ENCODE measurements at regions not wholly inside any gene's neighbourhood (a gene's known extent, or its start where the extent isn't known, plus 50 kb on each side); places are given as distances from the start of the nearest gene placed in this dataset.

DNA sequence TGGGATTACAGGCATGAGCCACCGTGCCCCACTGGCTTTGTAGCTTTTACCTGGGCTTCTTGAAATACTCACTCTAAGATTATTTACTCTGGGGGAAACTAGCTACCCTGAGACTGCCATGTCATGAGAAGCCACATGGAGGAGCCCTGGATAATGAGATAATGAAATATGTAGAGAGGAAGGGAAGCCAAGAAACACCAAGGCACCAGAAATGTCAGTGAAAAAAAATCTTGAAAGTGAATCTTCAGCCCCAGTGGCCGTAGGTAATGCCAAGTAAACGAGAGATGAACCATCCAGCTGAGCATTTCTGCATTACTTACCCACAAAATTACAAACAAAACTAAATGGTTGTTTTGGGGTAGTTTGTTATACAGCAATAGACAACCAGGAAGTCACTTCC lies 125.6 kb downstream of the APIP start:
- ChIA-PET POLR2A (ENCODE audit: low non-redundant PET) (no interaction called here), CTCF (interaction anchor here (0.6 to 1.1 kb wide), 2 partner anchors 16 to 52 kb away, joined by 3 read pairs; no protein-coding TSS in a partner anchor)
- no peak overlapping the region for H3K27ac ChIP-seq
- TF ChIP-seq, protein P1, sequence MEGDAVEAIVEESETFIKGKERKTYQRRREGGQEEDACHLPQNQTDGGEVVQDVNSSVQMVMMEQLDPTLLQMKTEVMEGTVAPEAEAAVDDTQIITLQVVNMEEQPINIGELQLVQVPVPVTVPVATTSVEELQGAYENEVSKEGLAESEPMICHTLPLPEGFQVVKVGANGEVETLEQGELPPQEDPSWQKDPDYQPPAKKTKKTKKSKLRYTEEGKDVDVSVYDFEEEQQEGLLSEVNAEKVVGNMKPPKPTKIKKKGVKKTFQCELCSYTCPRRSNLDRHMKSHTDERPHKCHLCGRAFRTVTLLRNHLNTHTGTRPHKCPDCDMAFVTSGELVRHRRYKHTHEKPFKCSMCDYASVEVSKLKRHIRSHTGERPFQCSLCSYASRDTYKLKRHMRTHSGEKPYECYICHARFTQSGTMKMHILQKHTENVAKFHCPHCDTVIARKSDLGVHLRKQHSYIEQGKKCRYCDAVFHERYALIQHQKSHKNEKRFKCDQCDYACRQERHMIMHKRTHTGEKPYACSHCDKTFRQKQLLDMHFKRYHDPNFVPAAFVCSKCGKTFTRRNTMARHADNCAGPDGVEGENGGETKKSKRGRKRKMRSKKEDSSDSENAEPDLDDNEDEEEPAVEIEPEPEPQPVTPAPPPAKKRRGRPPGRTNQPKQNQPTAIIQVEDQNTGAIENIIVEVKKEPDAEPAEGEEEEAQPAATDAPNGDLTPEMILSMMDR (conservative IDR thresholded peaks at IDR 0.05; ENCODE audit: low read depth), result no peak
- DNase-seq (ENCODE audit: low spot score), result no peak

DNA sequence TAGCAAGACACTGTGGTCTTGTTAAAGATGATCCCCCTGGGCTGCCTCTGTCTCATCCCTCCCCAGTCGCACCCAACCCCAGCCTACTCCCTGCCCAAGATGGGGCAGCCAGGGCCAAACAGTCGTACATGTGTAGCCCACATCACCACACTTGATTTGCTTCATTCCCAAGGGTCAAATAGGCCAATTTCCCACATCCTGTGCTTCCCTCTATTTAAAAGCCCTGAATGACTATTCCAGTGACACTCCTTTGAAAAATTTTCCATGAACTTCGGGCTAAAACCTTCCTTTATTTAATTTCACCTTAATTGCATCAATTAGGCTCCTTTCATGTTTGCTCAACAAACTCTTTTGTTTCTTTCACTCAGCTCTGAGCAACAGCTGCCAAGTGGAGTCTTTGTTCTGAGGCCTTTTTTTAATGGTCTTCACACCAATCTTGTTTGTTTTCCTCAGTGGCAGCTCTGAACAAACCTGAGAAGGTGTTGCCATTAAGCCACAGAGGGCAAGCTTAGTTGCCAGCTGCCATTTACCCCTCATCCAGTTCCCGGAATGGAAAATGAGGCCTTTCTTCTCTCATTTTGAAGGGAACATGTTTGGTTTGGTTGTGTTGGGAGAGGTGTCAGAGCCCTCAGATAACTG lies 126.9 kb downstream of the APIP start:
- TF ChIP-seq, protein P1 (conservative IDR thresholded peaks at IDR 0.05; ENCODE audit: low read depth), result no peak
- CTCF ChIA-PET, result no interaction called here
- POLR2A ChIA-PET (ENCODE audit: low non-redundant PET), result no interaction called here
- no peak overlapping the region for H3K27ac ChIP-seq
- DNase-seq (ENCODE audit: low spot score), result no peak

DNA sequence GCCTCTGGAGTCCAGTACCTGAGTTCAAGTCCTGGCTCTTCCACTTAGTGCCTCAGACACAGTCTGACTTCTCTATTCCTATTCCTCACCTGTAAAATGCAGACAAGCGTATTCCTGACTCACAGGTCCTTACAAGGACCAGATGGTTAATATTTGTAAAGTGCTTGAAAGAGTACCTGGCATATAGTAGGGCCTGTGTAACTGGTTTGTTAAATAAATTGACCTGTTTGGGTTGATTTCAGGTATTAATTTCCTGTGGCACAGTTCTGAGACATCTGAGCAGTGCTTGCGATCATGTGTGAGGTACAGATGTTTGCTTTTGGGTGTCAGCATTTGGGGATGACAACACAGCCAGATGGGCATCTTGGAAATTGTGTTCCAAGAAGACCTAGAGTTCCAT lies 127.5 kb downstream of the APIP start:
- TF ChIP-seq, protein P1 (conservative IDR thresholded peaks at IDR 0.05; ENCODE audit: low read depth), result no peak
- POLR2A ChIA-PET (ENCODE audit: low non-redundant PET), result no interaction called here
- no peak overlapping the region for H3K27ac ChIP-seq
- DNase-seq (ENCODE audit: low spot score), result no peak
- CTCF ChIA-PET, result no interaction called here

DNA sequence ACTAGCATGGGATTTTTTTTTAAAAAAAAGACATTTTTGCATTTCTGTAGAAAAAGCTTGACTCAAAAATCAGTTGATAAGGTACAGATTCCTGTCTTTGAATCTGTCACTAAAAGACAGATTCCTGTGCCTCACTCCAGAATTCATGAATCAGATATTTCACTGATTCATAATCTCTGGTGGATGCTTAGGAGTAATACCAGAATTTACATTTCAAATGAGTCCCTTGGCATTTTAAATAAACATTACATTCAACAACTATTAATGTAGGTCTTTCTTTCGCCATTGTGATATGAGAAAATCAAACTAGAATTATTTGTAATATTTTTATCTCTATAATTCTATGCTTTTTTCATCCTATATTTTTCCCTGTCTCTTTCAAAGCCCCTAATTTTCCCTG lies 128.3 kb downstream of the APIP start:
- ChIA-PET CTCF (no interaction called here), POLR2A (ENCODE audit: low non-redundant PET) (no interaction called here)
- DNase-seq (ENCODE audit: low spot score), result no peak
- no peak overlapping the region for H3K27ac ChIP-seq
- TF ChIP-seq, protein P1 (conservative IDR thresholded peaks at IDR 0.05; ENCODE audit: low read depth), result no peak

DNA sequence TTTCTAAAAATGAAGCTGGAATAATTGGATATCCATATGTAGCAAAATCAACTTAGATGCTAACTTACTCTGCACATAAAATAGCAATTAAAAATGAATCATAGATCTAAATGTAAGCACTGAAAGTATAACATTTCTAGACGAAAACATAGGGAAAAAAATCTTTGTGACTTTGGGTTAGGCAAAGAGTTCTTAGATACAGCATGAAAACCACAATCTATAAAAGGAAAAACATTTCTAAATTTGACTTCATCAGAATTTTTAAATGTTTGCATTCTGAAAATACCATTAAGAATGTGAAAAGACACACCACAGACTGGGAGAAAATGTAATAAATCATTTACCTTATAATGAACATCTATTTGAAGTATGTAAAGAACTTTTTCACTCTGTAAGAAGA lies 128.8 kb downstream of the APIP start:
- TF ChIP-seq, protein P1 (conservative IDR thresholded peaks at IDR 0.05; ENCODE audit: low read depth), result no peak
- ChIA-PET POLR2A (ENCODE audit: low non-redundant PET) (no interaction called here), CTCF (no interaction called here)
- no peak overlapping the region for H3K27ac ChIP-seq
- DNase-seq (ENCODE audit: low spot score), result no peak

DNA sequence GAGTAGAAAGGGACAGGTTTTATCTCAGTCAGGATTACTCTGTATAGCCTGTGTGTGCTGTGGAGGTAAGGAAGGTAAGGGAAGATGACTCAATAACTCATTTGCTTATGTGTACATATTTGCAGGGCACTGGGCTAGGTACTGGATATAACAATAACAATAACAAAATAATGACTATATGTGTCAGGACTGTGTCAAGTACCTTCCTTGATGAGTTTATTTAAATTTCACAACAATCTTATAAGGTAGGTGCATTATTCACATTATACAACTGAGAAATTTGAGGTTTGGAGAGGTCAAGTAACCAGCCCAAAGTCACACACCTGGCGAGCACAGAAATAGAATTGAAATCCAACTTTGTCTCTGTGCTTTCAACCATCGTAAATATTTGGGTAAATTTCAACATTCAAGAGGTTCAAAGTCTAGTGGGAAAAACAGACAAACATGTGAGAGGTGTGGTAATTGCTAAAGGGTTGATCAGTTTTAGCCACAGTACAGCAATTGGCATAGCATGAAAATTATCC lies 131.8 kb downstream of the APIP start:
- ChIA-PET POLR2A (ENCODE audit: low non-redundant PET) (no interaction called here), CTCF (no interaction called here)
- DNase-seq (ENCODE audit: low spot score), result no peak
- TF ChIP-seq, protein P1 (conservative IDR thresholded peaks at IDR 0.05; ENCODE audit: low read depth), result no peak
- H3K27ac ChIP-seq, result no peak overlapping the region

Data from RWPE1 (cell line).